SK-N-SH treated with all-trans-retinoic acid at 6 μM for 48 hours (cell line): ENCODE measurements at regions not wholly inside any gene's neighbourhood (a gene's known extent, or its start where the extent isn't known, plus 50 kb on each side); places are given as distances from the start of the nearest gene placed in this dataset.

Experiments
- BACH2 ChIP-seq: fragments of 250-450 bp; sonication (Bioruptor Pico); IDR thresholded peaks from 2 replicates; pipeline ENCODE4 v1.9.0; 2021; ENCODE audit warnings: mild to moderate bottlenecking, borderline replicate concordance
- CREB5 ChIP-seq: fragments of 250-450 bp; sonication (Bioruptor Pico); IDR thresholded peaks from 2 replicates; pipeline ENCODE4 v1.5.1; 2020; ENCODE audit warnings: low read depth, mild to moderate bottlenecking, moderate library complexity
- ISL1 ChIP-seq: fragments of 250-450 bp; sonication (Bioruptor Pico); IDR thresholded peaks from 2 replicates; pipeline ENCODE4 v2.1.2; 2022; ENCODE audit warnings: mild to moderate bottlenecking, moderate library complexity
- PATZ1 ChIP-seq: fragments of 250-450 bp; sonication (Bioruptor Pico); IDR thresholded peaks from 2 replicates; pipeline ENCODE4 v1.8.0; 2020; ENCODE audit warnings: mild to moderate bottlenecking, moderate library complexity, borderline replicate concordance
- POU6F1 ChIP-seq: fragments of 250-450 bp; sonication (Bioruptor Pico); IDR thresholded peaks from 2 replicates; pipeline ENCODE4 v1.8.0; 2021; ENCODE audit warnings: low read depth, mild to moderate bottlenecking, moderate library complexity, borderline replicate concordance
- ZC3H10 ChIP-seq: fragments of 250-450 bp; sonication (Bioruptor Pico); IDR thresholded peaks from 2 replicates; pipeline ENCODE4 v1.5.1; 2021; ENCODE audit warnings: mild to moderate bottlenecking, moderate library complexity
- ZNF8 ChIP-seq: fragments of 450-650 bp; formaldehyde crosslinking; IDR thresholded peaks from 2 replicates; pipeline ENCODE4 v1.5.0; 2020; ENCODE audit warnings: mild to moderate bottlenecking, moderate library complexity

GRCh38 chr5:58201922-58202648 is 257.8 kb downstream of the PLK2 start:
- TF ChIP-seq ZC3H10 (CRISPR knock-in tag) (no peak), PATZ1 (CRISPR knock-in tag) (no peak), ZNF8 (CRISPR knock-in tag) (no peak), CREB5 (no peak), ISL1 (CRISPR knock-in tag) (peak; percentile 17; the same call in 1 of the 2 replicates), BACH2 (CRISPR knock-in tag) (no peak), POU6F1 (no peak)
